ENCODE measurements at regions not wholly inside any gene's neighbourhood (a gene's known extent, or its start where the extent isn't known, plus 50 kb on each side); places are given as distances from the start of the nearest gene placed in this dataset.

GRCh38 chr1:163604321-163604720 lies 282.6 kb downstream of the NUF2 start:
- TF ChIP-seq, protein P1, sequence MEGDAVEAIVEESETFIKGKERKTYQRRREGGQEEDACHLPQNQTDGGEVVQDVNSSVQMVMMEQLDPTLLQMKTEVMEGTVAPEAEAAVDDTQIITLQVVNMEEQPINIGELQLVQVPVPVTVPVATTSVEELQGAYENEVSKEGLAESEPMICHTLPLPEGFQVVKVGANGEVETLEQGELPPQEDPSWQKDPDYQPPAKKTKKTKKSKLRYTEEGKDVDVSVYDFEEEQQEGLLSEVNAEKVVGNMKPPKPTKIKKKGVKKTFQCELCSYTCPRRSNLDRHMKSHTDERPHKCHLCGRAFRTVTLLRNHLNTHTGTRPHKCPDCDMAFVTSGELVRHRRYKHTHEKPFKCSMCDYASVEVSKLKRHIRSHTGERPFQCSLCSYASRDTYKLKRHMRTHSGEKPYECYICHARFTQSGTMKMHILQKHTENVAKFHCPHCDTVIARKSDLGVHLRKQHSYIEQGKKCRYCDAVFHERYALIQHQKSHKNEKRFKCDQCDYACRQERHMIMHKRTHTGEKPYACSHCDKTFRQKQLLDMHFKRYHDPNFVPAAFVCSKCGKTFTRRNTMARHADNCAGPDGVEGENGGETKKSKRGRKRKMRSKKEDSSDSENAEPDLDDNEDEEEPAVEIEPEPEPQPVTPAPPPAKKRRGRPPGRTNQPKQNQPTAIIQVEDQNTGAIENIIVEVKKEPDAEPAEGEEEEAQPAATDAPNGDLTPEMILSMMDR (IDR thresholded peaks at IDR 0.05) = no peak
- TF ChIP-seq POLR2A (IDR thresholded peaks at IDR 0.05) = no peak

Data from heart left ventricle (tissue), 13 donors.